Upper lobe of left lung (tissue), 6 donors: ENCODE measurements at regions not wholly inside any gene's neighbourhood (a gene's known extent, or its start where the extent isn't known, plus 50 kb on each side); places are given as distances from the start of the nearest gene placed in this dataset.

Experiments used
- ATAC-seq, 2 donors: fragments of 200-7000 bp; cut with Tn5 transposase; one replicate each; pipeline ENCODE4 v1.9.1; 2022; ENCODE audit warnings: mild to moderate bottlenecking in 2 of 2, moderate library complexity in 2 of 2; ENCODE audit not compliant: low FRiP score in 2 of 2
- DNase-seq, 2 donors: peaks; one replicate each; pipeline ENCODE4 v3.0.0-alpha.2; 2019 to 2020
- H3K27ac ChIP-seq, 4 donors: fragments of 200-600 bp; sonication (generic); one replicate each; pipeline ENCODE4 v1.5.1; 2016 to 2019
- H3K27me3 ChIP-seq, 4 donors: fragments of 200-600 bp; sonication (generic); one replicate each; pipeline ENCODE4 v1.5.1; 2017 to 2019
- H3K36me3 ChIP-seq, 4 donors: fragments of 200-600 bp; sonication (generic); one replicate each; pipeline ENCODE4 v1.5.1; 2016 to 2019
- H3K4me1 ChIP-seq, 4 donors: fragments of 200-600 bp; sonication (generic); one replicate each; pipeline ENCODE4 v1.5.1; 2018 to 2019
- H3K4me3 ChIP-seq, 4 donors: fragments of 200-600 bp; sonication (generic); one replicate each; pipeline ENCODE4 v1.5.1; 2017 to 2019; ENCODE audit warnings: mild to moderate bottlenecking in 2 of 4, moderate library complexity in 1 of 4
- H3K9me3 ChIP-seq, 4 donors: fragments of 200-600 bp; sonication (generic); one replicate each; pipeline ENCODE4 v1.5.1; 2018 to 2019
- CTCF ChIP-seq, 6 experiments: fragments of 450-650 bp in 4 of 6; fragments of 200-600 bp in 2 of 6; sonication (generic) in 2 of 6; IDR thresholded peaks; one replicate each; pipeline ENCODE4 v1.5.1; 2016 to 2019; ENCODE audit warnings: antibody characterized with exemption in 6 of 6
- EP300 ChIP-seq, 4 donors: sonication (generic); formaldehyde crosslinking; IDR thresholded peaks; one replicate each; pipeline ENCODE4 v1.5.1; 2017; ENCODE audit warnings: antibody characterized with exemption in 4 of 4, control low read depth in 2 of 4
- POLR2A ChIP-seq, 4 donors: fragments of 450-650 bp; IDR thresholded peaks; one replicate each; pipeline ENCODE4 v1.5.1; 2016 to 2017; ENCODE audit warnings: antibody characterized with exemption in 4 of 4, mild to moderate bottlenecking in 2 of 4
- POLR2AphosphoS5 ChIP-seq, 2 donors: sonication (generic); formaldehyde crosslinking; IDR thresholded peaks; one replicate each; pipeline ENCODE4 v1.5.1; 2017; ENCODE audit warnings: antibody characterized with exemption in 2 of 2
- WGBS, 2 donors: methylation state at CpG; one replicate each; pipeline ENCODE4 v1.1.5; 2017 to 2018; 5-methylcytosine and 5-hydroxymethylcytosine counted together
- donor health status: DM: no; HTN: no; CAD: no; lungs with moderate emphysema.
- donor health status: DM: no; HTN: yes; CAD: no; lungs with severe emphysema.

GRCh38 chr4:143089847-143090246 is 94.9 kb upstream of the USP38 start:
- ATAC-seq (no peak), DNase-seq (no peak)
- no peaks in the 10 kb centered on the region for H3K27me3 ChIP-seq
- no peak overlapping the region for H3K27ac ChIP-seq
- no peaks in the 10 kb centered on the region for H3K9me3 ChIP-seq
- H3K4me1 ChIP-seq, result peaks cover 0 to 4% (median 0%) of the 10 kb centered on the region in 4 donors
- H3K4me3 ChIP-seq, result no peak overlapping the region
- H3K36me3 ChIP-seq, result no peaks in the 10 kb centered on the region
- TF ChIP-seq CTCF (IDR thresholded peaks at IDR 0.05) (no peak), POLR2A (IDR thresholded peaks at IDR 0.05) (no peak), POLR2AphosphoS5 (IDR thresholded peaks at IDR 0.05) (no peak), EP300 (IDR thresholded peaks at IDR 0.05) (no peak)

GRCh38 chr4:143091862-143092261 is 92.9 kb upstream of the USP38 start:
- H3K36me3 ChIP-seq, result no peaks in the 10 kb centered on the region
- no peaks in the 10 kb centered on the region for H3K9me3 ChIP-seq
- 63 to 77% methylated on average over 2 of the region's 2 CpGs for WGBS, 2 donors
- H3K4me3 ChIP-seq, result no peak overlapping the region
- no peaks in the 10 kb centered on the region for H3K4me1 ChIP-seq
- no peak overlapping the region for H3K27ac ChIP-seq
- H3K27me3 ChIP-seq, result no peaks in the 10 kb centered on the region
- DNase-seq (no peak), ATAC-seq (no peak)
- TF ChIP-seq CTCF (IDR thresholded peaks at IDR 0.05) (no peak), POLR2A (IDR thresholded peaks at IDR 0.05) (no peak), POLR2AphosphoS5 (IDR thresholded peaks at IDR 0.05) (no peak), EP300 (IDR thresholded peaks at IDR 0.05) (no peak)

- WGBS, 2 donors, result 70 to 74% methylated on average over 1 of the region's 1 CpG
- no peak for ATAC-seq
Measured at GRCh38 chr4:143095447-143095846, 89.3 kb upstream of the USP38 start.

GRCh38 chr4:143097751-143098150 is 87.0 kb upstream of the USP38 start:
- no peaks in the 10 kb centered on the region for H3K27me3 ChIP-seq
- TF ChIP-seq CTCF (IDR thresholded peaks at IDR 0.05), result no peak
- TF ChIP-seq POLR2AphosphoS5 (IDR thresholded peaks at IDR 0.05), result no peak
- no peak for TF ChIP-seq EP300 (IDR thresholded peaks at IDR 0.05)
- TF ChIP-seq POLR2A (IDR thresholded peaks at IDR 0.05), result no peak
- peak in 1 of 2 donors; percentile 47 for DNase-seq
- H3K4me1 ChIP-seq, result no peaks in the 10 kb centered on the region
- H3K36me3 ChIP-seq, result no peaks in the 10 kb centered on the region
- H3K9me3 ChIP-seq, result no peaks in the 10 kb centered on the region
- H3K4me3 ChIP-seq, result no peak overlapping the region
- no peak overlapping the region for H3K27ac ChIP-seq
- whole genome bisulfite sequencing, 2 donors, result 22 to 45% methylated on average over 4 of the region's 4 CpGs
- ATAC-seq, result peak in 1 of 2 donors; percentile 30

More at GRCh38 chr4:143095447-143095846, 89.3 kb upstream of the USP38 start:
- Histone ChIP-seq H3K9me3 (no peaks in the 10 kb centered on the region), H3K27me3 (no peaks in the 10 kb centered on the region), H3K4me3 (no peak overlapping the region), H3K27ac (no peak overlapping the region), H3K36me3 (no peaks in the 10 kb centered on the region), H3K4me1 (no peaks in the 10 kb centered on the region)
- TF ChIP-seq CTCF (IDR thresholded peaks at IDR 0.05), result no peak
- no peak for TF ChIP-seq POLR2A (IDR thresholded peaks at IDR 0.05)
- TF ChIP-seq POLR2AphosphoS5 (IDR thresholded peaks at IDR 0.05), result no peak
- no peak for TF ChIP-seq EP300 (IDR thresholded peaks at IDR 0.05)
- no peak for DNase-seq

- no peak for ATAC-seq
- H3K27ac ChIP-seq, result no peak overlapping the region
- no peaks in the 10 kb centered on the region for H3K36me3 ChIP-seq
- no peaks in the 10 kb centered on the region for H3K4me1 ChIP-seq
- 60 to 69% methylated on average over 3 of the region's 3 CpGs for WGBS, 2 donors
- no peaks in the 10 kb centered on the region for H3K9me3 ChIP-seq
- DNase-seq, result no peak
- no peaks in the 10 kb centered on the region for H3K27me3 ChIP-seq
- H3K4me3 ChIP-seq, result no peak overlapping the region
- TF ChIP-seq POLR2AphosphoS5 (IDR thresholded peaks at IDR 0.05), result no peak
- TF ChIP-seq CTCF (IDR thresholded peaks at IDR 0.05), result no peak
- no peak for TF ChIP-seq POLR2A (IDR thresholded peaks at IDR 0.05)
Measured at GRCh38 chr4:143099693-143100092, 85.0 kb upstream of the USP38 start.
